NCI-H187 (cell line): ENCODE measurements at regions not wholly inside any gene's neighbourhood (a gene's known extent, or its start where the extent isn't known, plus 50 kb on each side); places are given as distances from the start of the nearest gene placed in this dataset.
"Not testable (repeated sequence)": the region's sequence is repeated elsewhere in the genome, so short reads cannot be mapped to it uniquely, and the experiment has no call there.

ENCODE experiments used
- DNase-seq, 2 experiments: peaks; one replicate each; lab custom pipeline; 2025; lab: John Stamatoyannopoulos, UW

DNA sequence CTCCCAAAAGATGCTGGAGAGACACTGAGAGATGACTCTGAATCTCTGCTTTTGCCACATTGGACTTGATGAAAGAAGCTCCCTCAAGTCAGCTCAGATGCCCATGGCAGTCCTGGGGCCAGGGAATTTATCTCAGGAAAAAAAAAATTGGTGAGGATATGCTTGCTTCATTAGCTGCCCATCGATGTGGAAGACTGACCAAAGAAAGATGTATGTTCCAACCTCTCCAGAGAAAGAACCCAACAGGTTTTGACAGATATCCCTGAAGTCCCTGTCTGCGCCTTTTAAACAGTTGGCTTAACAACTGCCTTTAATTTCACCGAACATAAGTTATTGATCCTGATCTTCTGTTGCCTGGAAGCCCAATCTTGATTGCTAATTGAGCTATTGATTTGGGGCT lies 137.4 kb downstream of the TMEM114 start:
- DNase-seq: no peak

GRCh38 chr16:8436931-8437330 lies 153.4 kb downstream of the TMEM114 start:
- DNase-seq: no peak

DNA sequence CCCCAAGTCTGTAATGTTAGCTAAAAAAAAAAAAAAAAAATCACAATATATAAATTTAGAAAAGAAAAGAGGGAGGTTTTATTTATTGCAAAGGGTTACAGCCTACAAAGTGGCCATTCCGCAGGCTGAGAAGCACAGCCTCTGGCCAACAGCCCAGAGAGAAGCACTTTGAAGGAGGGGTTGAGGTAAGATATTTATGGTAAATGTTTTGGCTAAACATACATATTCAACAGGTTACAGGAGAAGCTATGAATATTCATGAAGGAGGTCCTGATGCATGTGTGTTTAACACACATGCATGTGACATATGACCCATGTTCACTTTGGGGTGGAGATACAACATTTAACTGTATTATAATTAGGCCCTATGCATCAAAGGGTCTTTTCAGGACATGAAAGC lies 158.5 kb downstream of the TMEM114 start:
- no peak for DNase-seq

- no peak for DNase-seq
Observed at GRCh38 chr16:8430401-8430800, 159.9 kb downstream of the TMEM114 start.

GRCh38 chr16:8426569-8426968 lies 163.7 kb downstream of the TMEM114 start:
- DNase-seq: no peak

- DNase-seq: no peak
Observed at GRCh38 chr16:8417145-8417544, 173.2 kb downstream of the TMEM114 start.

DNA sequence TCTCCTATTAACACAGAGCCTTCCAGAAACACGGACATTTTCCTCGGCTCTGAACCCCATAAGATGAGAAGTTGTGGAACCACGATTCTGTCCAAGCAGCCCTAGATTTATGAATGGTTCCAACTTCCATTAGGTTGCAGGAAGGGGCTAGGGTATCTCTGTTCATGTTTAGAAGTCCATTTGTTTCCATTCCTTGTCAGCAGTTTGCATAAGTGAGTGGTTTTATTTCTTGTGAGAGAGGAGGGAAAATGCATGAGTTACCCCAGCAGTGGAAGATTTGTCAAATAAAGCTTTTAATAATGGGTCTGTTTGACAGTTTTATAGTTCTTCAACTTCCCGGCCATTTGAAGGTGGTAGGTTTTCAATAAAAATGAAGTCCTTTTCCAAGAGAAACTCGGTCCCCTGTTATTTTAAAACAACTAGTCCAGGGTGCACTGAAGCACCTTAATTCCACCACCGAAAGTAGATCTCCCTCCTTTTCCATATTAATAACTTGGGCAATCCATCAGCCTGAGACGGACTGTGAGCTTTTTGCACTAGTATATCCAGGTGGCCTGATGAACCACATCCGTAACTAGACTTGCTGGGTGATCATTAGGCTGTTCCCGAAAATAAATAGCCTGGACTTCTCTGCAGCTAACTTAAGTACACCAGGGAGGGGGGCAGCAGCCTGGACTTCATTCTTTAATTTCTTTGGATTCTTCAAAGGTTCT lies 181.3 kb downstream of the TMEM114 start:
- no peak for DNase-seq

DNA sequence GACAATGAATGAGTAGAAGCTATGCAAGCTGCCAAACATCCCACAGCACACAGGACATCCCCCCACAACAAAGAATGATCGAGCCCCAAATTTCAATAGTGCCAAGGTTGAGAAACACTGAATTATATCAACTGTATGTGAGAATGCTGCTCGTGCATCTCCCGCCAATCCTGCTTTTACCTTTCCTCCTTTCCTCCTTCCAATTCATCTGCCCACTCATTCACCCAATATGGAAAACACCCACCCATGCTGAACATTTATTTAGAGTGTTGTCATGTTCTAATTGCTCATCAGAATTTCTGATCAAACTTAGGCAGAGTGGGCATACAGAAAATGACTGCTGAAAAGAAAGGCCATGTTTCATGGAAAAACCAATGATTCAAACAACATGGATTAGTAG lies 183.0 kb downstream of the TMEM114 start:
- no peak for DNase-seq

DNA sequence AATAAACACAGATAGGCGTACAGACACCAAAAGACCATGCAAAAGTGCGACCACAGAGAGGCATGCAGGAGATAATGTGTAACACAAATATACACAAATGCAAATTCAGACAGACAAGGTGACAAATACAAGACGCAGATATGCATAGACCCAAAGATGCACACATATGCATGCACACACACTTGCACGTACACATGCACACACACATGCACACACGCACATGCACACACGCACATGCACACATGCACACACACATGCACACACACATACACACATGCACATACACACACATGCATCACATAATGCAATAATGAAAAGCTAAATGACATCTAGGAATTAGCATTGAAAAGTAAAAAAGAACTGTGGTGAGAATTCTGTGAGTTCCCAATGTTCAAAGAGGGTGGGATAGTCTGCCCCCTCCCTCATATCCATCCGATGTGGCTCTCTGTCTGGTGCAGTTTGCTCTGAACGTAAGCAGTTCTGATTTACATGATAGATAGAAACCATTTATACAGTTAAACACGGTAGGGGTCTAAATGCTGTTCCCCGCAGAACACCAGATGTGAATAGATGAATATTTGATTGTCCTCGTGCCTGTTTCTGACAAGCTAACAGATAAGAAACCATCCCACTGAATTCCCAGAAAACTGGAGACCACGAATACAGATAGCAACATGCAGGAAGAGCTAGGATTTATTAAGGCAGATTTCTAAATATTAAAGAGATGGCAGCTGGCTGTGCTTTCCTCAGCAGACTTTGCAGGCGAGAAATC lies 186.1 kb downstream of the TMEM114 start:
- no peak for DNase-seq

GRCh38 chr16:8402981-8403843 lies 187.1 kb downstream of the TMEM114 start:
- DNase-seq: no peak

GRCh38 chr16:8400683-8401082 lies 189.6 kb downstream of the TMEM114 start:
- DNase-seq: not testable (repeated sequence)

GRCh38 chr16:8398548-8398947 lies 191.8 kb downstream of the TMEM114 start:
- no peak for DNase-seq

- no peak for DNase-seq
Observed at GRCh38 chr16:8397223-8397622, 193.1 kb downstream of the TMEM114 start.

- no peak for DNase-seq
Observed at GRCh38 chr16:8396463-8396862, 193.8 kb downstream of the TMEM114 start.

- DNase-seq: no peak
Observed at GRCh38 chr16:8391257-8391656, 199.1 kb downstream of the TMEM114 start.

GRCh38 chr16:8388684-8389083 lies 201.6 kb downstream of the TMEM114 start:
- DNase-seq: no peak

- DNase-seq: no peak
Observed at GRCh38 chr16:8381814-8382213, 208.5 kb downstream of the TMEM114 start.

DNA sequence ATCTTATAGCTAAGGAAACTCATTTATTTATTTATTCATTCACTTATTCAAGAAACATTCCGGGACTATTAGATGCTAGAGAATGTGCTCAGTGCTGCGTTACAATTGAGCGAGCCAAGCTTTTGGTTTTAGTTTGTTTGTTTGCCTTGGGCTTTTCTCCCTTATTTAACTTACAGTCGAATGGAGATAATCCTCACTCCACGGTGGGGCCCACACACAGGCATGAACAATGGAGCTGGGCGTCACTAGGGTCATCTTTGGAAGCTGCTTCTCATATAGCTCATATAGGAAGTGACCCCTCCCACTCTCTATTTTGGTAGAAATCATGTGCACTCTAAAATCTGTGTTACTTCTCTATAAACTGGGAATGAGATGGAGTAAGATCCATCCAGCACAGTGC lies 210.0 kb downstream of the TMEM114 start:
- no peak for DNase-seq

DNA sequence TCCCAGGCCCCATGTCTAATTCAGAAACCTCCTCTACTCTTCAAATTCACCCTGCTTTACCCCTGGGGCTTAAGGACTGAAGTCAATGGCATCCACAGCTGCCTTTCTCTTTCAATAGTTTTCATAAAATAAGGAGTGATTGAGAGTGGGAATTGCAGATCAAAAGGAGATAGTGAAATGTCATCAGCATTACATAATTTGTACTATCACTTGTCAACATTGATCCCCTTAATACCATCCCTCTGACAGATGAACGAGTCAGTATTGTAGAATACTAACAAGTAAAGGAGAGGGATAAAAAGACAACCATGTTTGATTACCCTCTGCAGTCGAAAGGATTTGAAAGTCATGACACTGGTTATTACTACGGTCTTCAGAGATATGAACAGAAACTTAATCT lies 212.4 kb downstream of the TMEM114 start:
- DNase-seq: no peak

GRCh38 chr16:8376858-8377257 lies 213.5 kb downstream of the TMEM114 start:
- DNase-seq: no peak

DNA sequence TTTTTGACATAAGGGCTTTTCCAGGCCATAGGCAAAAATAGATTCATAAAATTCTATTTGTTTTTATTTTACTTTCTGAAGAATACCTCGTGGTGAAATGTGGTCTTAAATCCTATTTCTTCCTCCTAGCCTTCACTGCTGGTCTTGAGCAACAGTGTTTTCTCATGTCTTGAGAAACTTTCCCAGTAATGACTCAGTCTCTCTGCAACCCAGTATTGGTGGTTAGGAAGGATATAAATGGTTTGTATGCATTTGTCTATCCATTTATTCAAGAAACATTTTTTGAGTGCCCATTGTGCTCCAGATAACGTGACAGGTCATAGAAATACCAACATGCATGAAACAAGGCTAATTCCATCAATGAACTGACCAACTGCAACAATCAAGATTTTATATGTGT lies 213.9 kb downstream of the TMEM114 start:
- no peak for DNase-seq

DNA sequence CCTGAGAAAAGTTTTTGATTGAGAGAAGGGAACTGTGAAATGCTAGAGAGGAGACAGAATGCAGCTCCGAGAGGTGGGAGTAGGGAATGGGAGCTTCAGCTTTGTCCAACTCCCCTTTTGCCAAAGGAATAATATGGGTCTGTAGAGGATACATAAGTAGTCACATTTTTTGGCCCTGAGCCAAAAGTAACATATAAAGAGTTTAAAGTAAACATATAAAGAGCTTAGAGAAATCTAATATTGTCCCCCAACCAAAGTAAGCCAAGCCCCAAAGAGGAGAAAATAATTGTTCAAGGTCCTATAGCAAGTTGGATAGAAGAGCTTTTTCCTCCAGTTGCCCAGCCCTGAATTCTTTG lies 215.1 kb downstream of the TMEM114 start:
- no peak for DNase-seq
